NK-92 (cell line): ENCODE measurements at regions not wholly inside any gene's neighbourhood (a gene's known extent, or its start where the extent isn't known, plus 50 kb on each side); places are given as distances from the start of the nearest gene placed in this dataset.

ENCODE experiments used
- DNase-seq: peaks from one replicate; lab custom pipeline; 2025; ENCODE audit not compliant: unreplicated experiment; lab: John Stamatoyannopoulos, UW

DNA sequence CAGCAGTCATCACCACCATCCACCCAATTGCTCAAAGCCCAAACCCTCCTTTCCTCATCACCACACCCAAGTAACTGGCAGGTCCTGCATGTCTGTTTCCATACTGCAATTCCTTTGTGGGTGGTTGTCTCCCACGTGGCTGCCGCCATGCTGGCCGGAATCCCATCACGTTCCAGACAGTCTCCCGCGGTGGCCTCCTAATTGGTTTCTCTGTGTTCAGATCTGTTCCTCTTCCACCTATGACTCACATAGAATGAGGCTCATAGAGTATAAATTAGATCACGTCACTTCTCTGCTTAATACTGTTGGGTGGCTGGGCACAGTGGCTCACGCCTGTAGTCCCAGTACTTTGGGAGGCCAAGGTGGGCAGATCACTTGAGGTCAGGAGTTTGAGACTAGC, 813.0 kb downstream of the TYW1 start:
- DNase-seq = no peak

DNA sequence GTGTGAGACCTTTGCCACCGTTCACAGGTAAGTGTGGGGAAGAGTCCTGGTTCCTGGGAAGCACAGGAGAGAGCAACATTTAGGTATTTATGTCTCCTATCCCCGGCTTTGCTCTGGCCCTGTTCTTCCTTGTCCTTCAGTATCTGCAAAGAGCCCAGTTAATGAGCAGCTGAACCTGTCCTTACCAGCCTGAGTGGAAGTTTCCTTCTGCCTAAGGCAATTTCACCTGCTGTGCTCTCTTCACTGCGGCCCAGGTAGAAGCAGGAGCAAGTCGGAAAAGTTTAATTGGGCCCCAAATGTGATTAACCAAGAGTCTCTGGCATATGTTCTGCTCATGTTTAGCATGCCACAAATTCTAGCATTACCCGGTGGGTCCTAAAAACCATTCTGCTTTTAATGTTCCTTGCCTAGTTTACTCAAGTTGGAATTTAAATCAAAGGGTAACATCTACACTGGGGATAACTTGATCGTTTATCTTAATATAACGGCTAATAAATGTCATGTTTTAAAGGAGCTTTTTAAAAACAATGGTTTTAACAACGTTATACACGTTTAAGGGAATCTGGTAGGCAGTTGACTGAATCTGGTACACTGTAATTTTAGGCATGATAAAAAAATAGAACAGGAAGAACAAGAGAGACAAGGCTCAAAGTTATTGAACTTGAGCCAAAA, 817.1 kb downstream of the TYW1 start:
- DNase-seq = no peak

DNA sequence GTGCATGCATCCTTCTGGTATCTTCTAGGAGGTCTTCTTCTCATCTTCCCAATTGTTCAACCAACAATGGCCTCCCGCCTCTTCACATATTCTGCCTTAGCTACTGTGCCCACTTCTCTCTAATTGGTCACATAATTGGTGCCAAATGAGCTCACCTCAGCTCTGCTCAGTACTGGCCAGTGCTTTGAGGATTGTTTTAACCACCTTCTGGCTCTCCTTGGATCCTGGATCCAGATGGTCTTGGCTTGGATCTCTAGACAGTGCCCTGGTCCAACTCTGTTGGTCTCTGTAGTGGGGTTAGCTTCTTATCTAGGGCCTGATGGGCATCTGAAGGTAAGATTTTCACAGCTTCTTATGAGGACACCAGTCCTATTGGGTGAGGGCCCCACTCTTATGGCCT, 820.8 kb downstream of the TYW1 start:
- no peak for DNase-seq

DNA sequence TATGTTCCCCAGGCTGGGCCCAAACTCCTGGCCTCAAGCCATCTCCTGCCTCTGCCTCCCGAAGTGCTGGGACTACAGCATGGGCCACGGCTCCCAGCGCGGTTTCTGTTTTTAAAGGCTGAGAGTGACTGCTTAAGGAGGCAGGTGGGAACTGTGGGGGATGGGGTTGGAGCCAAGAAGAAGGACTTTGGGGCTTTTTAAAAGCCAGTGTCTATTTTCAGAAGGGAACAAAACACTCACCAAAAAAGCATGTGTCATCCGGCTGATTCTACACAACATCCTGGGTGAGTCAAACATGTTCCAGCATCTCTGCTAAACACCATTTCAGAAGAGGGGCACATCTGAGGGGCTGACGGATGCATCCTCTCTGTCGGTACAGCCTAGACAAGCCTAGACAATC, 824.5 kb downstream of the TYW1 start:
- no peak for DNase-seq

DNA sequence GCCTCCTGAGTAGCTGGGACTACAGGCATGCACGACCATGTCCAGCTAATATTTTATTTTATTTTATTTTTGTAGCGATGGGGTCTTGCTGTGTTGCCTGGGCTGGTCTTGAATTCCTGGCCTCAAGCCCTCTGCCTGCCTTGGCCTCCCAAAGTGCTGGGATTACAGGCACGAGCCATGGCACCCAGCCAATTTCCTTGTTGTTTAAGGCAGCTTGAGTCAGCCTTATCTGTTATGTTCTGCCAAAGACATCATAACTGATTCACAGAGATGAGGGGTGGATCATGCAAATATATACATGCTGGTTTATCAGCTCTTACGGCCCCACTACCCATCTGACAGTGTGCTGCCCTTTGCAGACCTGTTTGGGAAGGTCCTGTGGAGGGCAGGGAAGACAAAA, 826.7 kb downstream of the TYW1 start:
- no peak for DNase-seq

DNA sequence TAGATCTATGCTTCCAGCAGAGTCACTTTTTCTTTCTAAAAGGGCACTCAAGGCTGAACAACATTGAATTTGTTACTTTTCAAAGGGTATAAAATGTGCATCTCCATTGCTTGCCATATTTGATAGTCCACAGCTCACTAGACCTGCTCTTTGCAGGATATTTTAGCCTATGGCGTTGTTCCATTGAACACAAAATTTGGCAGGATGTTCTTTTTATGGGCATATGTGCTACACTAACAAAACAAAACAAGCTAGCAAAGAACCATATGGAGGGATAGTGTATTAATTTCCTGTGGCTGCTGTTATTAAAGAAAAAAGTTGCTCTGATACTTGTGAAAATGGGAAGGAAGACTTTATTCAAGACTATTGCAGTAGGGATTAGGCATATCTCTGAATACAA, 828.7 kb downstream of the TYW1 start:
- DNase-seq = no peak

DNA sequence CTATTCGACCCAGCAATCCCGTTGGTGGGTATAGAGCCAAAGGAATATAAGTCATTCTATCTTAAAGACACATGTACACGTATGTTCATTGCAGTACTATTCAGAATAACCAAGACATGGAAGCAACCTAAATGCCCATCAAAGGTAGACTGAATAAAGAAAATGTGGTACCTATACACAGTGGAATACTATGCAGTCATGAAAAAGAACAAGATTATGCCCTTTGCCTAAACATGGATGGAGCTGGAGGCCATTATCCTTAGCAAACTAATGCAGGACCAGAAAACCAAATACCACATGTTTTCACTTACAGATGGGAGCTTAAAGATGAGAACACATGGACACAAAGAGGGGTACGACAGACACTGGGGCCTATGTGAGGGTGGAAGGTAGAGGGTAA, 845.3 kb downstream of the TYW1 start:
- no peak for DNase-seq

DNA sequence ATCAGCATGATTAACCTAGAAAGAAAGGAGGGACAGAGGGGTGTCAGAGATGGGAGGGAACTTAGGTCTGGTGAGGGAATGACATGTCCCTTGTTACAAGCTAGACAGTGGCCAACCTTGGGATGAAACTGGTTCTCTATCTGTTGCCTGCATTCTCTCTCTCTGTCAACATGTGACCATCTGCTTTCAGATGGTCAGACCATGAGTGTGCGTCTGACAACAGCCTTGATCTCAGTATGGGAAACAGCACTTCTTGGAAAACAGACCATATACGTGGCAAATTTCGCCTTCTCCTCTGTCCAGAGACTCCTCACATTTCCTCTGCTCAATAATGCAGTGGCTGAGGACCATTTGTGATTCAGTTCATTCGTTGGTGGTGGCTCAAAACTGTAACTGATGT, 845.9 kb downstream of the TYW1 start:
- no peak for DNase-seq

DNA sequence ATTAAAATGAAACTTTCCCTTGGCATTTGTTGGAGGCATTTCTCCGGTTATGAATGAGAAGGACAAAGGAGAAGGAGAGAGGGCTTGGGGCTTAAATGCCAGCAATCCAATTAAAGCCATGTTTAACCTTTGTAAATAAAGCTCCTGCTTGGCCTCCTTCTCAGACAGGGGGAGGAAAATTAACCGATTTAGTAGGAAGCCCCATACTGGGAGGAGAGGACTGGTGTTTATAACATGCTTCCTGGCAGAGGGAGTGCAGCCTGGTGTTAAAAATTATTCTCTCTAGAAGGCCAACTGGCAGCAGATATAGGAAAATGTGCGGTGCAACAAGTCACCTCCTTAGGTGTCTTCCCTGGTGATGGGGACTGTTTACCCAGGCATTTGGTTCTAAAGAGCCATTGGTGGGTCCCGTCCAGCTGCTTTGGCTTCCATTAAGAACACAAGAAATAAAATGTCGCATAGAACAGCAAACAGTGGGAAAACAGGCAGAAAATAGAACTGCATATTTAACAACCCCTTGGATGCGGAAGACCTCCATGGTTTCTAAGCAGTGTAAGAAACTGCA, 846.5 kb downstream of the TYW1 start:
- no peak for DNase-seq

DNA sequence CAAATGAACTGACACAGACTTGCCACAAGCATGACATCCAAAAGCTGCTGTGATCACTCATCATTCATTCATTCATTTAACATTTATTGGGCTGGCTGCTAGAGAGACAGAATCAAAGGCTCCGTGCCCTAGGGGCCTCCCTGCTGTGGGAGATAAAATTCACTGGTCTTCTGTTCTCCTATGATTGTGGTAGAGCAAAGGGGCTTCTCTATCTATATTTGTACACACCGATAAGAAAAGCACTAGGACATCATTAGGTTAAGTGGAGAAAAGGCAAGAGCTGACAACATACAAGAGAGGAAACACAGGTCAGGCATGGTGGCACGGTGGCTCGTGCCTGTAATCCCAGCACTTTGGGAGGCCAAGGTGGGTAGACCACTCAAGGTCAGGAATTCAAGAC, 847.0 kb downstream of the TYW1 start:
- DNase-seq = no peak

DNA sequence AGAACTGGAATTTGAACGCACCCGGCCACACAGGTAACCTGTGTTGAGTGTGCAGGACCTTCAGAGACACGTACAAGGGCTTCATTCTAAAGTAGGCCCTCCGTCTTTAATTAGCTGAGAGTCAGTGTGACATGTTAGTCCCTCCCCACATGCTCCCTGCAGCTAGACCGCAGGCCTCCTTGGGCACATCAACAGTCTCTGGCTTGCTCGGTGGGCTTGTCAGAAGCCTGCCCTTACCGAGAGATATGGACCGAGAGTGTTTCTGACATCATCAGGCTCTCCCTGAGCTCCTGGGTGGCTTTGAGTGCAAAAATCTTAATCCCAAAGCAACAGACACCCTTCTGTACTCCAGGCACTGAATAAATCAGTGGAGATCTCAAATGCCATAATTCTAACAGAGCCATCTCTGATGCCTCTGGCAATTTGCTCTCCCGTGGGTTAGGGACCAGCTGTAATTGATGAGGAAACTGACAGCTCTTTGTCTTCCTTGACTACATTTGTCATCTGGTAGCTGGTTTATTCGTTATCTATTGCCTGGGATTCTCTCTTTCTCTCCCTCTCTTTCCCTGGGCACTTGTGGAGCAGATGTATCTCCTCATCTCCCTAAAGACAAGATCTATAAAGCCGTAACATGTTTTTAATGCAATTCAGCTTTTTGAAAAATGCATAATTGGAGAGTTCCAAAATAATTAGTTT, 850.6 kb downstream of the TYW1 start:
- no peak for DNase-seq

DNA sequence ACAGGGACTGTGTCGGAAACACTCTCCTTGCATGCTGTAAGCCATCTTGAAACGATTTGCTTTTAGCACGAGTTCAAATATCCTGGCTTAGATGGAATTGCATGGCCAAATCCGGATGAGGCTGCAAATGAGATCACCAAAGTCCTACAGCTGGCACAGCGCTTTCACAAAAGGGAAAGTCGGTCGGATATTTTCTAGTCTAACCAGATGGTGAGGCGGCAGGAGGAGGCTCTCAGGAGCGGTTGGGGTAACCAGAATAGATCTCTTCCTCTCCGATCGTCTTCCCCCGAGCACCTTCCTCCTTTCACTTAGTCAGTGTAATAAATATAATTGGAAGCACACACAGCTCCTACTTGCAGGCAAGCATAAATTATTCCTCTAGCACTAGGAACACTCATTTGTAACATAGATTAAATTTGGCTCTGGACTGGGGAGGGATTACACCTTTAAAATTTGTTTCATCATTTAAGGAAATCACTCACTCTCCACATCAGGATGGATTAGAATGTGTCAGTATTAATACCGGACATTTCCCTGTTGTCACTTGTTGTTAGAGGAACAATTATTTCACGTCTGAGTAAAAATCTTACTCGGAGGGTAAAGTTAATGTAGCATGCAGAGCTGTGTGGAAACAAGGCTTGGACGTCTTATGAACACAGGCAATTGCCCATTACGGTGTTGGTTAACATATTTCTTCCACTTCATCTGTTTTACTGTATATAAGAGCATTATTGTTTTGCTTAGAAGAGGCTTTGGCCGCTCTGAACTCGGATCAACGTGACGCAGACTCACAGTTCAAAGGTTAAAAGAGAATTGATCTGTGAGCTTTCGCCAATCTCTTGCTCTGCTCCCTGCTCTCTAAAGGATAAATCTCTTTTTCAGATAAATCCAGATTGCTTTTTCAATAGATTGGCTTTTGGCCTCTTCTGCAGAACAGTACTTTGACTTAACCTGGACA, 857.9 kb downstream of the TYW1 start:
- DNase-seq = no peak

DNA sequence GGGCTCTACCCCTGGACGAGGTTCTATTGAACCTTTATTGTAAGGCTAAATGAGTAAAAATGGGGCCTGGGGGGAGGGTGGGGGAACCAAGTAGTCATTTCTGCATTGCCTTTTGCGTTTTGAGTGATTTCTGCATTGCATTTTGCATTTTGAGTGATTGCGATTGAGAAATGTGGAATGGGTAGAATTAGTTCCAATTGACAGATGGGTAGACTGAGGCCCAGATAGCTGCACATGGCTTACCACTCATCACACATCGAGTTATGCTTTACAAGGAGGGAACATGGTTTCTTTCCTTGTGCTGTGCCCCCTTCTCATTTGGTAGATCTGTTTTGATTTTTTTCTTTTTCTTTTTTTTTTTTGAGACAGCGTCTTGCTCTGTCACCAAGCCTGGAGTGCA, 858.7 kb downstream of the TYW1 start:
- no peak for DNase-seq

DNA sequence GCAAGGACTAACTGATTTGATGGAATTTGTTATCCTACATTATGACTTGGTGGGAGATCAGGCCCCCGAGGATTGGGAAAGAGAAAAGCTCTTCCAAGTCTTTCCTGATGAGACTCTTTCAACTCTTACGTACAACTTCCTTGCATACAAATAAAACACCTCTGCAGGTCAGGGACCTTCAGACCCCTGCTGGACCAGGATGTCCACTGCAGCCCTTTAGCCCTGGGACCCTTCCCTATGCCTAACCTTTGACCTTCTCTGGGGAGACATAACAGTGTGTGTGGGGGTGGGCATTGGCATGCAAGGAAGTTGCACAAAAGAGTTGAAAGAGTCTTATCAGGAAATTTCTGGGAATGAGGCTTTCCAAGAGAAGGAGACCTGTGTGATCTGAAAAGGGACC, 859.4 kb downstream of the TYW1 start:
- DNase-seq = no peak

DNA sequence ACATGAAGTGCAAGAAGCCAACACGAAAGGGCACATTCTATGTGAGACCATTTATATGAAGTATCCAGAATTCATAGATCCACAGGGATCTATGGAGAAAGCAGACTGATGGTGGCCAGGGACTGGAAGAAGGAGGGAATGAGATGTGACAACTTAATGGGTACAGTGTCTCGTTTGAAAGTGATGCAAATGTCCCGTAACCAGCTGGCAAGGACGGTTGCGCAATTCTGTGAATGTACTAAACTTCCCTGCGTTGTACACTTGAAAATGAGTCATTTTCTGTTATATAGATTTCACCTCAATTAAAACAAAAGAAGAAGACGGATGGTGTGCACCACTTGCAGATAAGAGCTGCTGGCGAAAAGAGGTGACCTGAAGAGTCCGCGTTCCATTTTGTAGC, 861.1 kb downstream of the TYW1 start:
- DNase-seq = no peak

DNA sequence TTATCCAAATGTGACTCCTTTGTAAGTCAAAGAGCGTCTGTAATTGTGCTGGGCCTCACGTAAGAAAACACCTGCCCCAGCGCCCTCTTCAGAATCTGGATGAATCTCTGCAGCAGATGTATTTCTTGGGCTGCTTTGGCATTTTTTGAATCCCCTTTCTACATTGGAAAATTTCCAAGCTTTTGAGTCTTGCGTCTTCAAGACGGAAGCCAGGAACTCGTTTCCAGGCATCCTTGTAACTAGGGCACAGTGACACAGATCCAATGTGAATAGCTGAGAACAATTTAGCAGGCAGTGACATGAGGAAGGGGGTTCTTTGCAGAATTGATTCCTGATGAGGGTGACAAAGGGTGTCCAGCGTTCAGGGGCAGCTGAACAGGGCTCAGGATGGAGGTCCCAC, 862.3 kb downstream of the TYW1 start:
- no peak for DNase-seq

DNA sequence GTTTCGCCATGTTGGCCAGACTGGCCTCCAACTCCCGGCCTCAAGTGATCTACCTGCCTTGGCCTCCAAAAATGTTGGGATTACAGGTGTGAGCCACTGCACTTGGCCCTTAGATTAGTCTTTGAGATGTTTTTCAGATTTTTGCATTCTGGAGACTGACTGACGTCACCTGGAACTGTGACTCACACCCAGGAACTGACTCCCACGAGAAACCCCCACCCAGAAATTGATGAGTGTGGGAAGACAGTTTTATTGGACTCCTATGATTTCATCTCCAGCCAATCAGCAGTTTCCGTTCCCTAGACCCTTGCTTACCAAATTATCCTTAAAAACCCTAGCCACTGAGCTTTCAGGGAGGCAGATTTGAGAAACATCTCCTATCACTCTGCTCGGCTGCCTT, 867.3 kb downstream of the TYW1 start:
- DNase-seq = no peak

DNA sequence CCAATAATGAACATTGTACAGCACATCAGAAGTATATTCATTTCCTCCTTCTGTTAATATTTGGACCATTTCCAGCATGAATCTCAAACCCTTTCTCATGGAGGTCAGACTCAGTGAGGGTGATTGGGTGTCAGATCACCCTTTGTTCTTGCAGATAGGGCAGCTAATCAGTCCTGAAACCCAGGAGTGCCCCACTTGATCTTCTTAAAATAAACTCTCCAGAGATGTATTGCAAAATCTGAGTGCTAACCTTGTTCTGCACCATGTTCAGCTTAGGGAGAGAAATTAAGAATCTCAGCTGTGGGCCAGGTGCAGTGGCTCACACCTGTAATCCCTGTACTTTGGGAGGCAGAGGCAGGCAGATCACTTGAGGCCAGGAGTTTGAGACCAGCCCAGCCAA, 869.4 kb downstream of the TYW1 start:
- DNase-seq = no peak

DNA sequence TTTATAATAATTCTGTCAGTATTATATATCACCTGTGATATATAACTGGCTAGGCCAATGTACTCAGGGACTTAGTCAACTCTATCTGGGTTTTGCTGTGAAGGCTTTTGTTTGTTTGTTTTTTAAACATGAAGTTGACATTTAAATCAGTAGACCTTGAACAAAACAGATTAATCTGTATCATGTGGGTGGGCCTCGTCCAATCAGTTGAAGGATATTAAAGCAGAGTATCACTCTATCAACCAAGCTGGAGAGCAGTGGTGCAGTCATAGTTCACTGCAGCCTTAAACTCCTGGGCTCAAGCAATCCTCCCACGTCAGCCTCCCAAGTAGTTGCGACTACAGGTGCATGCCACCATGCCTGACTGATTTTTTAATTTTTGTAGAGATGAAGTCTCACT, 870.2 kb downstream of the TYW1 start:
- no peak for DNase-seq

DNA sequence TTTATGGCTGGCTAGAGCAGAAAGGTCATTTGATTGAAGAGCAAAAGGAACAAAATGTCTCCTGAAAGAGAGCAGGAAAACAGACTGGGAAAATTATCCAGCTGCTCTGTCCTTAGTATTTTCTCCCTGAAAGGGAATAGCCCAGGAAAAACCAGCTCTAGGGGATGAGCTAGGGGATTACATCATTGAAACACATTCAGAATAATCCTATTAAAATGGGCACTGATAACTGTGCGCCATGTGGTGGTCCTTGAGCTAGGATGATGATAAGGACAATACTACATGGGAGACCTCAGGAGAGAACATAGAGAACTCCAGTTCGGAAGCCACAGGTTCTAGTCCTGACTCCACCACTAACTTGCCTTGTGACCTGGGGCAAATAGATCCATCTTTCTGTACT, 873.8 kb downstream of the TYW1 start:
- DNase-seq = no peak

DNA sequence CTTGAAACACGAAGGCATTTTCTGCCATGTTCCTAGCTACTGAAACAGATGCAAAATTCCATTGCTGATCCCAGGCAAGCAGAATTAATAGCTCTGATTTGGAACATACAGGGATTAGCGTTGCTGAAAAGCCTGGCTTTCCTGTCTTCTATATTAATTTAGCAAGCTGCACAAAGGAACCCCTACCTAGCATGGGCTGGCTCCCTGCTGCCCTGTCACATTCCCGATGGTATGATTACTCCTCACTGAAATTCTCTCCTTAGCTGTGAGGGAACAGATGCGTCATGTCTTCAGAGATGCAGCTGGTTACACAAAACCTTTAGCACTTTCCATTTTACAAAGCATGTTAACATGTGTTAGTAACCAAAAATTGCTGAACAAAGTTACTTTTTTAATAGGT, 878.9 kb downstream of the TYW1 start:
- no peak for DNase-seq

DNA sequence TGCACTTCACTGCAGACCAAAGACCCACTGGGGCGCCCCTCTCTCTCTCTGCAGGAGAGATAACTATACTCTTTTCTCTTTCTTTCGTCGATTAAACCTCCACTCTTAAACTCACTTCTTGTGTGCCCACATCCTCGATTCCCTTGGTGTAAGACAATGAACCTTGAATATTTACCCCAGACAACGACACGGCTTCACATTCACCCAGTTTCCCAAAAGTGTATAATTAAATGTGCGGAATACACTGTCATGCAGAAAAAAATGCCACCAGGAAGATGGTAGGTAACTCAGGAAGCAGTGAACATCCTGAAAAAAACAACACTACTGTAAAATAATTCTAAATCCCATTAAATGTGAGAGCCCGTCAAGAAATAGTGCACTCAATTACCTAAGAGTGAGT, 882.2 kb downstream of the TYW1 start:
- DNase-seq = no peak
